HUES48 (cell line): ENCODE measurements at regions not wholly inside any gene's neighbourhood (a gene's known extent, or its start where the extent isn't known, plus 50 kb on each side); places are given as distances from the start of the nearest gene placed in this dataset.

Experiments used
- H3K27ac ChIP-seq: one replicate; pipeline ENCODE4 v1.7.0; 2013; ENCODE audit warnings: low read depth, low read length, inconsistent platforms
- H3K27me3 ChIP-seq: 2 replicates; pipeline ENCODE4 v1.6.1; 2013; ENCODE audit warnings: mild to moderate bottlenecking, low read length; ENCODE audit not compliant: control insufficient read depth, insufficient read depth
- H3K36me3 ChIP-seq: 2 replicates; pipeline ENCODE4 v1.6.1; 2013; ENCODE audit warnings: low read length; ENCODE audit not compliant: control insufficient read depth, insufficient read depth
- H3K4me1 ChIP-seq: 2 replicates; pipeline ENCODE4 v1.6.1; 2013; ENCODE audit warnings: mild to moderate bottlenecking, low read length; ENCODE audit not compliant: control insufficient read depth, insufficient read depth
- H3K4me3 ChIP-seq: 2 replicates; pipeline ENCODE4 v1.5.1; 2013; ENCODE audit warnings: mild to moderate bottlenecking, low read depth, low read length
- H3K9ac ChIP-seq: 2 replicates; pipeline ENCODE4 v1.6.1; 2013; ENCODE audit warnings: mild to moderate bottlenecking, low read depth, low read length, moderate library complexity
- H3K9me3 ChIP-seq: 2 replicates; pipeline ENCODE4 v1.6.1; 2013; ENCODE audit warnings: low read length; ENCODE audit not compliant: control insufficient read depth, insufficient read depth

- H3K36me3 ChIP-seq = no peaks in the 10 kb centered on the region
- H3K4me3 ChIP-seq = no peak overlapping the region
- H3K27me3 ChIP-seq = no peaks in the 10 kb centered on the region
- H3K9ac ChIP-seq = no peak overlapping the region
- H3K4me1 ChIP-seq = peaks cover 3% of the 10 kb centered on the region; the same call in 1 of the 2 replicates
- no peaks in the 10 kb centered on the region for H3K9me3 ChIP-seq
- H3K27ac ChIP-seq = no peak overlapping the region
Observed at GRCh38 chr15:62599791-62600777, 435.0 kb upstream of the C2CD4B start.

- no peaks in the 10 kb centered on the region for H3K9me3 ChIP-seq
- no peak overlapping the region for H3K4me3 ChIP-seq
- H3K27me3 ChIP-seq = no peaks in the 10 kb centered on the region
- no peaks in the 10 kb centered on the region for H3K36me3 ChIP-seq
- peaks cover 3% of the 10 kb centered on the region; the same call in 1 of the 2 replicates for H3K4me1 ChIP-seq
- H3K27ac ChIP-seq = no peak overlapping the region
- no peak overlapping the region for H3K9ac ChIP-seq
Observed at GRCh38 chr15:62601777-62602545, 436.9 kb upstream of the C2CD4B start.

GRCh38 chr15:62603742-62604141 lies 438.7 kb upstream of the C2CD4B start:
- no peaks in the 10 kb centered on the region for H3K36me3 ChIP-seq
- no peaks in the 10 kb centered on the region for H3K27me3 ChIP-seq
- H3K4me1 ChIP-seq = peaks cover 3% of the 10 kb centered on the region; the same call in 1 of the 2 replicates
- H3K4me3 ChIP-seq = no peak overlapping the region
- no peak overlapping the region for H3K27ac ChIP-seq
- no peak overlapping the region for H3K9ac ChIP-seq
- H3K9me3 ChIP-seq = no peaks in the 10 kb centered on the region

- Histone ChIP-seq H3K27me3 (no peaks in the 10 kb centered on the region), H3K4me3 (no peak overlapping the region), H3K9ac (no peak overlapping the region), H3K4me1 (no peaks in the 10 kb centered on the region), H3K27ac (no peak overlapping the region), H3K36me3 (no peaks in the 10 kb centered on the region), H3K9me3 (no peaks in the 10 kb centered on the region)
Observed at GRCh38 chr15:62605282-62605681, 437.3 kb upstream of the TPM1 start.

GRCh38 chr15:62606376-62607113 lies 436.0 kb upstream of the TPM1 start:
- no peak overlapping the region for H3K27ac ChIP-seq
- H3K9ac ChIP-seq = no peak overlapping the region
- no peaks in the 10 kb centered on the region for H3K4me1 ChIP-seq

GRCh38 chr15:62607114-62607462 lies 435.5 kb upstream of the TPM1 start:
- H3K27me3 ChIP-seq = no peaks in the 10 kb centered on the region
- H3K9ac ChIP-seq = no peak overlapping the region
- no peaks in the 10 kb centered on the region for H3K4me1 ChIP-seq
- no peak overlapping the region for H3K4me3 ChIP-seq
- H3K27ac ChIP-seq = no peak overlapping the region
- no peaks in the 10 kb centered on the region for H3K9me3 ChIP-seq
- H3K36me3 ChIP-seq = no peaks in the 10 kb centered on the region

More at GRCh38 chr15:62606376-62607113, 436.0 kb upstream of the TPM1 start:
- Histone ChIP-seq H3K4me3 (no peak overlapping the region), H3K36me3 (no peaks in the 10 kb centered on the region), H3K27me3 (no peaks in the 10 kb centered on the region), H3K9me3 (no peaks in the 10 kb centered on the region)

DNA sequence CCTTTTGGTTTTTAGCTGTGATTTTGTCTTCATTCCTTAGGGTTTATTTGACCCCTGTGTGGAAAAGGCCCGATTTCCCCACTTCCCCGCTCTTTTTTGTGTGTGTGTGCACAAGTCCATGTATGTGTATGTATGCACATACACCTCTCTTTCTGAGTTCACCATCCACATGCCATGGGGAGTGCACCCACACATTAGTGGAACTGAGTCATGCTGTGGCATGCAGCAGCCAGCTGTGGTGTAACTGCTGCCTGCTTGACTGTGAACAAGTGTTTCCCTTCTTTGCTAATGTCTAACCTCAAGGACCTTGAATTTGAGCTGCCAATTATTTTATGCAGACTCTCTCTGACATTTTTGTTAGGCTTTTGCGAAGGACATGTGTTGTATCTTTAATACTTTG lies 434.9 kb upstream of the TPM1 start:
- Histone ChIP-seq H3K4me3 (no peak overlapping the region), H3K4me1 (peaks cover 4% of the 10 kb centered on the region; the same call in 1 of the 2 replicates), H3K9me3 (no peaks in the 10 kb centered on the region), H3K27ac (no peak overlapping the region), H3K36me3 (no peaks in the 10 kb centered on the region), H3K27me3 (no peaks in the 10 kb centered on the region), H3K9ac (no peak overlapping the region)

DNA sequence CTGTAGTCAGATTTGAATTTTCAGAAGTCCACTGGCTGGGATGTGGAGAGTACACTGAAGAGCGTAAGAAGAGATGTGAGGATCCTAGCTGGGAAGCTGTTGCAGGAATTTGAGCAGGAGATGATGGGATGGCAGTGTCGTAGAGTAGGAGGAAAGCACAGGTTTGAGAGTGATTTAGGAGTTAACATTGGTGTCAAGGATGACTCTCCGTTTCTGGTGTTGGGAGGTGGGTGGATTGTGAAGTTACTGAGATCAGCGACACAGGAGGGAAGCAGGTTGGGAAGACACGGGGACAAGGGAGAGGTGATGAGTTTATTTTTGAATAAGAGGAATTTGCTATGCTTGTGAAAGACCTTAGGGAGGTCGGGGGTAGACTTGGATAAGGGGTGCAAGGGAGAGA lies 434.2 kb upstream of the TPM1 start:
- no peak overlapping the region for H3K27ac ChIP-seq
- no peaks in the 10 kb centered on the region for H3K36me3 ChIP-seq
- no peaks in the 10 kb centered on the region for H3K27me3 ChIP-seq

GRCh38 chr15:62610265-62610869 lies 432.2 kb upstream of the TPM1 start:
- no peak overlapping the region for H3K27ac ChIP-seq
- no peak overlapping the region for H3K4me3 ChIP-seq
- H3K27me3 ChIP-seq = no peaks in the 10 kb centered on the region
- H3K4me1 ChIP-seq = peaks cover 4% of the 10 kb centered on the region; the same call in 1 of the 2 replicates
- H3K9ac ChIP-seq = no peak overlapping the region
- no peaks in the 10 kb centered on the region for H3K36me3 ChIP-seq
- no peaks in the 10 kb centered on the region for H3K9me3 ChIP-seq

More for the DNA sequence above, 434.2 kb upstream of the TPM1 start:
- peaks cover 4% of the 10 kb centered on the region; the same call in 1 of the 2 replicates for H3K4me1 ChIP-seq
- H3K9me3 ChIP-seq = no peaks in the 10 kb centered on the region
- no peak overlapping the region for H3K4me3 ChIP-seq
- H3K9ac ChIP-seq = no peak overlapping the region

GRCh38 chr15:62611002-62611401 lies 431.5 kb upstream of the TPM1 start:
- Histone ChIP-seq H3K4me3 (no peak overlapping the region), H3K27me3 (no peaks in the 10 kb centered on the region), H3K4me1 (peaks cover 4% of the 10 kb centered on the region; the same call in 1 of the 2 replicates), H3K27ac (no peak overlapping the region), H3K36me3 (no peaks in the 10 kb centered on the region), H3K9ac (no peak overlapping the region), H3K9me3 (no peaks in the 10 kb centered on the region)
